ENCODE measurements at regions not wholly inside any gene's neighbourhood (a gene's known extent, or its start where the extent isn't known, plus 50 kb on each side); places are given as distances from the start of the nearest gene placed in this dataset.

- TF ChIP-seq POLR2A (IDR thresholded peaks at IDR 0.05) (no peak), CTCF (IDR thresholded peaks at IDR 0.05) (no peak)
Measured at GRCh38 chr5:8289779-8290178, 420.8 kb downstream of the MTRR start.
